ENCODE measurements at regions not wholly inside any gene's neighbourhood (a gene's known extent, or its start where the extent isn't known, plus 50 kb on each side); places are given as distances from the start of the nearest gene placed in this dataset.

GRCh38 chr3:56918111-56918568, 116.4 kb upstream of the ARHGEF3 start:
- TF ChIP-seq CTCF (conservative IDR thresholded peaks at IDR 0.05) (no peak), EZH2 (IDR thresholded peaks at IDR 0.05; ENCODE audit: low read depth) (no peak)
